HG03066 (cell line): ENCODE measurements at regions not wholly inside any gene's neighbourhood (a gene's known extent, or its start where the extent isn't known, plus 50 kb on each side); places are given as distances from the start of the nearest gene placed in this dataset.

ENCODE experiments used
- ATAC-seq: cut with Tn5 transposase; IDR thresholded peaks from one replicate; pipeline ENCODE4 v1.9.1; 2021; ENCODE audit warnings: low read depth; ENCODE audit not compliant: unreplicated experiment

GRCh38 chr11:127590314-127590713 is 589.7 kb upstream of the KIRREL3 start:
- ATAC-seq, result no peak

- no peak for ATAC-seq
Measured at GRCh38 chr11:127588431-127588830, 587.9 kb upstream of the KIRREL3 start.

GRCh38 chr11:127587511-127587910 is 586.9 kb upstream of the KIRREL3 start:
- no peak for ATAC-seq

- no peak for ATAC-seq
Measured at GRCh38 chr11:127576210-127576609, 575.6 kb upstream of the KIRREL3 start.

GRCh38 chr11:127574478-127574877 is 573.9 kb upstream of the KIRREL3 start:
- ATAC-seq, result no peak

- ATAC-seq, result no peak
Measured at GRCh38 chr11:127568891-127569290, 568.3 kb upstream of the KIRREL3 start.

GRCh38 chr11:127567237-127567932 is 566.8 kb upstream of the KIRREL3 start:
- ATAC-seq, result no peak

- no peak for ATAC-seq
Measured at GRCh38 chr11:127564810-127565209, 564.2 kb upstream of the KIRREL3 start.

GRCh38 chr11:127559978-127560377 is 559.4 kb upstream of the KIRREL3 start:
- ATAC-seq, result no peak

GRCh38 chr11:127552446-127552845 is 551.9 kb upstream of the KIRREL3 start:
- ATAC-seq, result no peak

- no peak for ATAC-seq
Measured at GRCh38 chr11:127531167-127531566, 530.6 kb upstream of the KIRREL3 start.

GRCh38 chr11:127528297-127528696 is 527.7 kb upstream of the KIRREL3 start:
- ATAC-seq, result no peak

- no peak for ATAC-seq
Measured at GRCh38 chr11:127524618-127525017, 524.0 kb upstream of the KIRREL3 start.

- no peak for ATAC-seq
Measured at GRCh38 chr11:127521413-127521812, 520.8 kb upstream of the KIRREL3 start.

GRCh38 chr11:127507851-127508250 is 507.3 kb upstream of the KIRREL3 start:
- no peak for ATAC-seq

- no peak for ATAC-seq
Measured at GRCh38 chr11:127506647-127507046, 506.1 kb upstream of the KIRREL3 start.

- no peak for ATAC-seq
Measured at GRCh38 chr11:127506126-127506525, 505.6 kb upstream of the KIRREL3 start.

- ATAC-seq, result no peak
Measured at GRCh38 chr11:127496165-127496564, 495.6 kb upstream of the KIRREL3 start.

- ATAC-seq, result no peak
Measured at GRCh38 chr11:127493330-127494022, 492.9 kb upstream of the KIRREL3 start.

GRCh38 chr11:127492029-127492428 is 491.5 kb upstream of the KIRREL3 start:
- no peak for ATAC-seq

GRCh38 chr11:127491589-127491988 is 491.0 kb upstream of the KIRREL3 start:
- no peak for ATAC-seq

- ATAC-seq, result no peak
Measured at GRCh38 chr11:127490896-127491295, 490.3 kb upstream of the KIRREL3 start.
